Endothelial cell of umbilical vein (primary cell): ENCODE measurements at regions not wholly inside any gene's neighbourhood (a gene's known extent, or its start where the extent isn't known, plus 50 kb on each side); places are given as distances from the start of the nearest gene placed in this dataset.

ENCODE experiments used
- BruUV-seq: library from RNA; stranded (reverse); fragments of 400-500 nt; replicated peaks from 2 replicates; lab custom pipeline; 2021; lab: Mats Ljungman, UMichigan
- CTCF ChIA-PET: fragments of 300-600, 350-600 bp; sonication (Branson Sonifier 250); formaldehyde crosslinking; loops from one replicate; lab custom pipeline; 2021; ENCODE audit warnings: antibody characterized with exemption, inconsistent platforms; lab: Charles Lee
- POLR2A ChIA-PET: fragments of 300-600, 350-600 bp; sonication (Branson Sonifier 250); formaldehyde crosslinking; loops from one replicate; lab custom pipeline; 2021; ENCODE audit warnings: antibody characterized with exemption, inconsistent platforms; lab: Charles Lee
- DNase-seq: peaks from one replicate; pipeline ENCODE4 v3.0.0-alpha.2; 2011; ENCODE audit warnings: low read depth, low spot score
- FAIRE-seq: peaks from 2 replicates; lab custom pipeline; 2011; peaks lifted over from hg19 to GRCh38; lab: Jason Lieb, UNC
- H2AFZ ChIP-seq: 2 replicates; pipeline ENCODE4 v1.6.0; 2012; ENCODE audit warnings: low read depth, low read length, control low read depth, inconsistent platforms
- H3K27ac ChIP-seq: 2 replicates; pipeline ENCODE4 v1.5.1; 2011; ENCODE audit warnings: low read depth, mild to moderate bottlenecking, control low read depth, low read length, moderate library complexity; ENCODE audit not compliant: insufficient read depth
- H3K27me3 ChIP-seq, 2 experiments: 2 replicates each; pipeline versions ENCODE4 v1.6.0 to v1.6.1; 2011; ENCODE audit warnings: low read length in 2 of 2, mixed read lengths in 1 of 2; ENCODE audit not compliant: control insufficient read depth in 2 of 2, insufficient read depth in 2 of 2
- H3K36me3 ChIP-seq, 2 experiments: 2 replicates in 1 of 2; 3 replicates in 1 of 2; pipeline ENCODE4 v1.5.1; 2011; ENCODE audit warnings: low read length in 2 of 2, mild to moderate bottlenecking in 1 of 2, moderate library complexity in 1 of 2; ENCODE audit not compliant: control insufficient read depth in 2 of 2, insufficient read depth in 2 of 2; ENCODE audit errors: extremely low read depth in 1 of 2
- H3K4me1 ChIP-seq: 3 replicates; pipeline ENCODE4 v1.5.1; 2011; ENCODE audit warnings: mild to moderate bottlenecking, low read length; ENCODE audit not compliant: control insufficient read depth, insufficient read depth; ENCODE audit errors: extremely low read depth
- H3K4me2 ChIP-seq: 2 replicates; pipeline ENCODE4 v1.6.1; 2011; ENCODE audit warnings: low read length, control low read depth, mixed read lengths; ENCODE audit not compliant: insufficient read depth
- H3K4me3 ChIP-seq, 3 experiments: fragments of 200-600 bp in 1 of 3; sonication (generic), shearing (Covaris generic) in 1 of 3; replicated peaks in 1 of 3; 2 replicates each; pipeline ENCODE4 v1.5.1; 2011 to 2016; ENCODE audit warnings: control low read depth in 3 of 3, low read length in 3 of 3, mild to moderate bottlenecking in 2 of 3, inconsistent platforms in 1 of 3, low read depth in 1 of 3, moderate library complexity in 1 of 3; ENCODE audit not compliant: insufficient read depth in 1 of 3
- H3K79me2 ChIP-seq: 2 replicates; pipeline ENCODE4 v1.6.0; 2012; ENCODE audit warnings: low read length, inconsistent platforms; ENCODE audit not compliant: control insufficient read depth, insufficient read depth
- H3K9ac ChIP-seq: replicated peaks from 2 replicates; pipeline ENCODE3; 2011; ENCODE audit warnings: low read length, control low read depth; ENCODE audit not compliant: insufficient read depth; ENCODE audit errors: extremely low read depth
- H3K9me1 ChIP-seq: replicated peaks from 3 replicates; pipeline ENCODE4 v1.6.0; 2011; ENCODE audit warnings: mild to moderate bottlenecking, low read length; ENCODE audit not compliant: control insufficient read depth, insufficient read depth; ENCODE audit errors: extremely low read depth
- H3K9me3 ChIP-seq: replicated peaks from 2 replicates; pipeline ENCODE4 v1.5.1; 2012; ENCODE audit warnings: low read length, inconsistent platforms; ENCODE audit not compliant: control insufficient read depth, insufficient read depth
- H4K20me1 ChIP-seq: replicated peaks from 2 replicates; pipeline ENCODE3; 2011; ENCODE audit warnings: mild to moderate bottlenecking, low read length; ENCODE audit not compliant: control insufficient read depth, insufficient read depth; ENCODE audit errors: extremely low read depth
- CTCF ChIP-seq, 2 donors: IDR thresholded peaks; 1 replicate in 1 of 2; 2 replicates in 1 of 2; pipeline ENCODE4 v1.5.1; 2011; ENCODE audit warnings: low read length in 2 of 2, mild to moderate bottlenecking in 2 of 2, moderate library complexity in 2 of 2, control low read depth in 1 of 2, inconsistent platforms in 1 of 2, low read depth in 1 of 2; ENCODE audit not compliant: insufficient read depth in 1 of 2; ENCODE audit errors: extremely low read depth in 1 of 2
- EZH2 ChIP-seq: IDR thresholded peaks from 2 replicates; pipeline ENCODE4 v1.6.1; 2012; ENCODE audit warnings: borderline replicate concordance, low read depth, mild to moderate bottlenecking, moderate library complexity, low read length, inconsistent platforms; ENCODE audit not compliant: severe bottlenecking
- FOS ChIP-seq: IDR thresholded peaks from 2 replicates; pipeline ENCODE4 v1.6.1; 2011; ENCODE audit warnings: mild to moderate bottlenecking, low read length, moderate library complexity, borderline replicate concordance; ENCODE audit not compliant: insufficient read depth
- GATA2 ChIP-seq: IDR thresholded peaks from 2 replicates; pipeline ENCODE4 v1.7.0; 2011; ENCODE audit warnings: low read depth, mild to moderate bottlenecking, moderate library complexity, mixed read lengths, low read length; ENCODE audit not compliant: insufficient read length, insufficient read depth
- JUN ChIP-seq: IDR thresholded peaks from 2 replicates; pipeline ENCODE4 v1.6.1; 2011; ENCODE audit warnings: borderline replicate concordance, low read depth; ENCODE audit not compliant: insufficient read length, insufficient read depth
- MAX ChIP-seq: IDR thresholded peaks from 2 replicates; pipeline ENCODE4 v1.6.1; 2011; ENCODE audit not compliant: insufficient read depth, insufficient read length
- MYC ChIP-seq: IDR thresholded peaks from one replicate; pipeline ENCODE4 v1.6.1; 2011; ENCODE audit warnings: mild to moderate bottlenecking, low read depth, low read length
- POLR2A ChIP-seq: IDR thresholded peaks from 2 replicates; pipeline ENCODE4 v1.6.1; 2012; ENCODE audit warnings: low read depth, mild to moderate bottlenecking, control low read depth, low read length
- POLR2AphosphoS5 ChIP-seq: IDR thresholded peaks from 2 replicates; pipeline ENCODE4 v1.6.1; 2012; ENCODE audit warnings: low read depth, mild to moderate bottlenecking, control low read depth, low read length, moderate library complexity; ENCODE audit not compliant: insufficient read depth
- dilution Hi-C: fragments of 300-500 bp; cut with MboI; formaldehyde crosslinking; loops from one replicate; pipeline ENCODE4 v1.15.0; 2019; ENCODE audit warnings: low sequenced_read_pairs; ENCODE audit not compliant: extremely low pct_ligation_motif_present
- intact Hi-C: fragments of 100-400 bp; cut with micrococcal nuclease; formaldehyde crosslinking; loops from one replicate; pipeline ENCODE4 v1.10.0; 2022

- Histone ChIP-seq H3K4me1 (no peaks in the 10 kb centered on the region), H3K4me2 (no peak overlapping the region), H3K4me3 (no peak overlapping the region), H3K27ac (no peak overlapping the region), H3K36me3 (no peaks in the 10 kb centered on the region), H2AFZ (no peak overlapping the region), H3K27me3 (no peaks in the 10 kb centered on the region), H3K9ac (no peak overlapping the region), H3K9me1 (no peaks in the 10 kb centered on the region), H3K79me2 (no peaks in the 10 kb centered on the region), H4K20me1 (no peaks in the 10 kb centered on the region), H3K9me3 (no peaks in the 10 kb centered on the region)
- POLR2A ChIA-PET = no interaction called here
- TF ChIP-seq GATA2 (no peak), CTCF (IDR thresholded peaks at IDR 0.05; ENCODE audit: extremely low read depth in 1 of 2, insufficient read depth in 1 of 2, low read depth in 1 of 2, low read length in 2 of 2) (no peak), FOS (no peak)
- FAIRE-seq = no peak
- intact Hi-C loops = no loop called here
- CTCF ChIA-PET = no interaction called here
- dilution Hi-C loops = no loop called here
- DNase-seq = no peak
- no TSS peak for BruUV-seq
These were observed 385.5 kb downstream of the IL20RB start for GRCh38 chr3:137343283-137343682.

- DNase-seq = no peak
- no peak for TF ChIP-seq JUN
- no peak for TF ChIP-seq EZH2
- TF ChIP-seq FOS = no peak
- no peak for TF ChIP-seq MAX
- no peak for TF ChIP-seq CTCF (IDR thresholded peaks at IDR 0.05; ENCODE audit: extremely low read depth in 1 of 2, insufficient read depth in 1 of 2, low read depth in 1 of 2, low read length in 2 of 2)
- TF ChIP-seq POLR2A = no peak
- no peak for TF ChIP-seq MYC
- TF ChIP-seq GATA2 = no peak
- TF ChIP-seq POLR2AphosphoS5 = no peak
- Histone ChIP-seq H3K9me1 (no peaks in the 10 kb centered on the region), H3K4me3 (no peak overlapping the region), H3K36me3 (no peaks in the 10 kb centered on the region), H3K4me2 (no peak overlapping the region), H3K27ac (no peak overlapping the region), H3K9ac (no peak overlapping the region), H3K79me2 (no peaks in the 10 kb centered on the region), H4K20me1 (no peaks in the 10 kb centered on the region), H3K4me1 (no peaks in the 10 kb centered on the region), H3K9me3 (no peaks in the 10 kb centered on the region), H3K27me3 (no peaks in the 10 kb centered on the region), H2AFZ (no peak overlapping the region)
- dilution Hi-C loops (no loop called here), intact Hi-C loops (no loop called here)
- FAIRE-seq = no peak
- BruUV-seq = no TSS peak
- ChIA-PET CTCF (no interaction called here), POLR2A (no interaction called here)
These were observed 389.3 kb downstream of the IL20RB start for GRCh38 chr3:137347132-137347531.
